ENCODE measurements at regions not wholly inside any gene's neighbourhood (a gene's known extent, or its start where the extent isn't known, plus 50 kb on each side); places are given as distances from the start of the nearest gene placed in this dataset.

DNA sequence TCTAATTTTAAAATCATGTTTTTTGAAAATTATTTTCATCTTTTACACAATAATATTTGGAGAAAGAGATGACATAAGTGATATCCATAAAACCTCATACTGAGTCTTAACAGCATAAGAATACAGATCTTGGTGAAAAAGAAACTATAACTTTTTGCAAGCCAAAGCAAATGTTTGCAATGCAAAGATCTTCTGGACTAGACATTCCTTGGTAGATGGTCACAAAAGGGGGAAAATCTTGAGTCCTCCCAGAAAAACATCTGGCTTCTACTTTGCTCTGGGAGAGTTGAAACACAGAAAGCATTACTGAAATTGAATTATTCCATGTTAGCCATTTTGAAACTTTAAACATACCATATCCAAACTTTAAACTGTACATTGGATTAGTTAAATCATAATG is 308.2 kb downstream of the ANXA1 start:
- DNase-seq (ENCODE audit: low read depth): no peak

DNA sequence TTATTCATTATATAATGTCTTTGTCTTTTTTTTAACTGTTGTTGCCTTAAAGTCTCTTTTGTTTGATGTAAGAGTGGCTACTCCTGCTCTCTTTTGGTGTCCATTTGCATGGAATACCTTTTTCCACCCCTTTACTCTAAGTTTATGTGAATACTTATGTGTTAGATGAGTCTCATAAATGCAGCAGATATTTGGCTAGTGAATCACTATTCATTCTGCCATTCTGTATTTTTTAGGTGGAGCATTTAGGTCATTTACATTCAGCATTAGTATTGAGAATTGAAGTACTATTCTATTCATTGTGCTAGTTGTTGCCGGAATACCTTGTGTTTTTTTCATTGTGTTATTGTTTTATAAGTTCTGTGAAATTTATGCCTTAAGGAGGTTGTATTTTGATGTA is 317.1 kb downstream of the ANXA1 start:
- DNase-seq (ENCODE audit: low read depth): no peak

DNA sequence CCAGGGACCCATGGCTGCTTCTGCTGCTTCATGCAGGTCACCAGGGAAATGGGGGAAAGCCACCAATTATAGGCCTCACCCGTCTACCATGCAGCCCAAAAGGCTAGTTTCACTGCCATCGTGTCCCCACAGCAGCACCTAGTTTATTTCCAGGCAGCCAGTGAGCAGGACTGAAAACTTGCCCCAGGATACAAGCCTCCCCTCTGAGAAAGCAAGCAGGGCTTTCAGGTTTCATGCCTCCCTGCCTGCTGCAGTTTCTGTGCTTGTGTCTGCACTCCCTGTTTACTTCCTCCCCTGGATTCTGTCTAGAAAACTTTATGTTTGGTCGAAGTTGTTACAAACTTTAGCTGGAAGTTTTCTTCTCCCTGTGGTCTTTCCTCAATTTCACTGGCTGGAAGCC is 319.1 kb downstream of the ANXA1 start:
- no peak for DNase-seq (ENCODE audit: low read depth)

DNA sequence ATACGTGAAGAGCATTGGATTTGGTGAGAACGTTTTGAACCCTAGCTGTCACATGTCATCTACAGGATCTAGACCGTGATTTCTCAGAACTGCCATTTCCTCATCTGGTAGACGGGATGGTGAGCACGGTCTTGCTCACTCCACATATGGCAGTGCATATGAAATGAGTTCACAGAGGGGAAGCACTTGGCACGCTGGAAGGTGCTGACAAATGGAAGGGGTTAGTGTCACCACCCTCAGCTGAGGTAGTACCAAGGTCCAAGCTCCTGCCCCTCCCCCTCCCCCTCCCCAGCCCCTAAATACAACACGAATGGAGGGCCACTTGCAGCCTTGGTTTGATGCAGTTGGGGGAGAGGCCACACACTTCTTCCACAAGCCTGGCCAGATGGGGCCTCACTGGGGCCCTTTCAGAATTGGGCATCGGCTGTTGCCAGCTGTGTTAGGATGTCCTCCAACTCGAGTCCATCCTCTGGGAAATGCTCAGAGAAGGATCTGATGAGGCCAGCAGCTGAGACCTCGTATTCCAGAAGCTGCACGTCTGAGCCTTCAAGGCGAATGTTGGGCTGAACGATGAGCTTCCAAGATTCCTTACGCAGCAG is 322.4 kb downstream of the ANXA1 start:
- DNase-seq (ENCODE audit: low read depth): no peak

DNA sequence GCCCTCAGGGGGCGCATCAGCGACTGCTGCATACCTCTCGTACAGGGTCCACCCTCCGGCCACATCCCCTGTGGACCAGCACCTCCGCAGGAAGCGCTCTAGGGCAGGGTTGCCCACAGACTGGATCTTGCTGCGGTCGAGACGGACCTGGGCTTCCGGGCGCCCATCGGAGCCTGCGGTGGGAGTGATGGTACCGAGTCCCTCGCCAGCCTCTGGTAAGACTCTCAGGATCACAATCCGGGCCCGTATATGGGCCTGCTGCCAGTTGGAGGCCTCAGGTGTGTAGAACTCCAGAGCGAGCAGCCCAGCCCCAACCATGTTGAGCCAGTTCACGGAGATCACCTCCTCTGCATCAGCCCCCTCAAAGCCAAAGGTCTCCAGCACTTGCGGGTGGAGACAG is 323.0 kb downstream of the ANXA1 start:
- no peak for DNase-seq (ENCODE audit: low read depth)

DNA sequence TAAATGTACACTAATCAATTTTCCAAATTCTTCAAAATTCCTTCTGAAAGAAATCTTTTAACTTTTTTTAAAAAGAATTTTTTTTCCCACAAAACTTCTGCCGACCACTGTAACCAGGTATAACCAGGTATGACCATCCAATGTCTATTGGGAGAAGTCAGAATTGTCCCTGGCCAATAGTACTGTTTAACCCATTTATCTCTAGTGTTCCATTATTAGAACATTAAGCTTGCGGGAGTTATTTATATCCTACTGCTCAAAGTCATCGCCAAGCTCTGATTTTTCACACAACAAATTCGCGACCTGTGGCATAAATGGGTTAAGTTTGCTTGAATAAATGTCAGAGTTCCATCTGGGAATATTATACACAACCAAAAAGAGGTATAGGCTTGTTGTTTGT is 343.2 kb downstream of the ANXA1 start:
- DNase-seq (ENCODE audit: low read depth): no peak

DNA sequence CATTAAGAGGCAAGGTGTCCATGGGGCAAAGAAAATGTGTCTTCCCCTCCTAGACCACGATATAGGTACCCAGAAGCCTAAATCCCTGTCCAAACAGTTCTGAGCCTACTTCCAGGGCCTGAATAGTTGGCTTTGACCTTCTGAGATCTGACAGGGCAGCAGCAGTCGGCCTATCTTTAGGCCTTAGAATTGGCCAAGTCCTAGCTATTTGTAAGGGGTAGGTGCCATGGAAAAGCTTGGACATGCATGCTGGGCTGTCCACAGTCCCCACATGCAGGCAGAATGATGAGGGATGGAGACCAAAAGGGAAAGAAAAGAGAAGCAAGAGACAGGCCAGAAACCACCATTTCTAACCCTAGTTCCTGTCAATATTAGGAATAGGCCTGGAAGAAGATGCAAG is 346.1 kb downstream of the ANXA1 start:
- DNase-seq (ENCODE audit: low read depth): no peak

DNA sequence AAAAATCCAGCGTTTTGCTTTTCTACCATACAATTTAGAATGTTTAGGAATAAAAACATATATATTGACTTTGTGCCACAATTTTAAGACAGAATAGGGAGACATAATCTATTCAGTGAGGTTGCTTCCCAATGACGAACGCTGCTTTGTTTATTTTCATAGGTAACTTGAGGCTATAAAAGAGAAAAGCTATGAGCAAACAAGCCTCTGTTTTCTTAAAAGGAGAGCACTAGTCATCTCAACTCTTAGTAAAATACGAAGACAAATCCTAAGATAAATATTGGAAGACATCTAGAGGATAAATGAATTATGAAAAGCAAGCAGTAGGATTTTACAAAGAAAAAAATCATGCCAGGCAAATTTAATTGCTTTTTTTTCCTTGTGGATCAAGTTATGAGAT is 363.6 kb downstream of the ANXA1 start:
- no peak for DNase-seq (ENCODE audit: low read depth)

DNA sequence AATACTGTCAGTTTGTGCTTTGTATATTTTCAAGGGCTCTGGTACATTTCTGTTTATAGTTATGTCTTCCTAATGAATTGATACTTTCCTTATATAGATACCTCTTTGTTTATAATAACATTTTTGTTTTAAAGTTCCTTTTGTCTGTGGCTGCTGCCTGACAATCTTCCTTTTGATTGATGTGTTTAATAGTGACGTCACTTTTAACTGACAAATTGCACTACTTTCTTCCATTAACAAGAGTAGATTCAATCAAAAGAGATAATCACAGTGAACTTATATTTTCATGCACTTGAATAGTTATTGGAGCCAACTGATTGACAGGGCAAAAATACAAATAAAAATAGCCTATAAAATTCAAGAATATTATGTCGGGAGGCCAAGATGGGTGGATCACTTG is 371.7 kb downstream of the ANXA1 start:
- DNase-seq (ENCODE audit: low read depth): no peak

DNA sequence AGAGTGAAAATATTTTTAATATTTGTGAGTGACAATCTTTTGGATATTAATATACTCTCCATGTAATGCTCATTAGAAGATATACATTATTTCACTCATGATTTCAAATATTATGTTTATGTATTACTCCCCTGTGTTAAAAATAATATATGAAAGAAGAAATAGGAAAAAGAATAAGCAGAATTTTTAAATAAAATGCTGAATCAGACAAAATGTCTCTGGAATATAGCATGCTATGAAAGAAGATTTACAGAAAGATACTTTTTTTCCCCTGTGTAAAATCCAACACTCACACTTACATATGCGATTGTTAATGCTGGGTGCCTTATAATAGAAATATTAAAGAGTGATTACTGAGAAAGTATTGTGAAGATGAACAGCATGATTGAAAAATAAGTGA is 373.7 kb downstream of the ANXA1 start:
- no peak for DNase-seq (ENCODE audit: low read depth)

DNA sequence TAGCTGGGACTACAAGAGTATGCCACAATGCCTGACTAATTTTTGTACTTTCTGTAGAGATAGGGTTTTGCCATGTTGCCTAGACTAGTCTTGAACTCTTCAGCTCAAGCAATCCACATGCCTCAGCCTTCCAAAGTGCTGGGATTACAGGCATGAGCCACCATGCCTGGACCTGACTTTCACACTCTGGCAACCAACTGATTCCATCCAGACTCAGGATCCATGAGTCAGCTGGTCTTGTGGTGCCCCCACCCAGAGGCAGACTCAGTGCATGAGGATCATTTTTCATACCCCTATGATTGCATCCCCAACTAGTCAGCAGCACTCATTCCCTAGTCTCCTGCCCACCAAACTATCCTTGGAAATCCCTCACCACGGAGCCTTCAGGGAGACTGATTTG is 375.9 kb downstream of the ANXA1 start:
- DNase-seq (ENCODE audit: low read depth): no peak

DNA sequence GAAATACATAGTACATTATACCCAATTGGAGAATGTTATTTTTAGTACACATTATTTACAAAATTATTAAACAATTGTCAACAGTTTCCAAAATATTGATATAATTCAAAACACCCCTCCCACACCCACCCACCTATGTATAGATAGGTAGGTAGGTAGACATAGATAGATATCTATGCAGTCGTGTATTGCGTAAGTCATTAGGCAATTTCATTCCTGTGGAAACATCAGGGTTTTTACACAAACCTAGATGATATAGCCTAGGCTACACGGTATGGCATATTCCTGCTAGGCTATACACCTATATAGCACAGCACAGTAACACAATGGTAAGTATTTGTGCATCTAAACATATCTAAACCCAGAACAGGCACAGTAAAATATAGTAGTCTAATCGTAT is 377.3 kb downstream of the ANXA1 start:
- no peak for DNase-seq (ENCODE audit: low read depth)

DNA sequence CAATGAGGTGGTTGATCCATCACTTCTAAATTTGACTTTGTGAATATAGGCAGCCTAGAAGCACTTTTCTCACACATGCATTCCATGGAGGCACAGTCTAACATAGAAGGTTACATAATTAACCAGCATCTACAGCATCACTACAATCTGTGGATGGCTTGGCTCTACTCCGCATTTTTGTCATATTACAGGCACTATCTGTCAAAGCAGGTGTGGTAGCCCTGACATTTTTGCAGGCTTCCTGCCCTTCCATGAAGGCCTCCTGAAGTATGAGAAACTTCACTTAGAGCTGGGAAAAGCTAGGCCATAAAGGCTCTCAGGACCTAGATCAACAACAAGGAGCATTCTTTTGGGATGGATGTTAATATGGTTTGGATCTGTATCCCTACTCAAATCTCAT is 378.0 kb downstream of the ANXA1 start:
- DNase-seq (ENCODE audit: low read depth): no peak

DNA sequence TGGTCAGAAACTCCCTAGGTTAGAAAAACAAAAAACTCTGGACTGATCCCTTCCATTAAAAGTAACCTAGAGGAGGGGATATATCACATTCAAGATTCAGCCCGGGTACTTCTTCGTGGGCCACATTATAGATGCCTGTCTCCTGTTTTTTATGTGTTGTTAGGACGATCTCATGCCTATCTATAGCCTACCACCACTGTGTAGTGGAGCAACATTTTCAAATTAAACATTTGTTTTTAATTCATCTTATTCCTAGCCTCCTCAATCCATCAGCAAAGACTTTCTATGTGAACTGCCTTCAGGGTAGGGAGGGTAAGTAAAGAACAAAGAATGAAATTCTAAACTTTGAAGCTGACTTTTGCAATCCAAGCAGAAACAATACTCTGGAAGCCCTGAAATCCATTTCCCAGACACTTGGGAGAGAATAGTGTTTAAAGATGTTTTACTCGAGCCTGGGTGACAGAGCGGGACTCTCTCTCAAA is 379.4 kb downstream of the ANXA1 start:
- DNase-seq (ENCODE audit: low read depth): no peak

DNA sequence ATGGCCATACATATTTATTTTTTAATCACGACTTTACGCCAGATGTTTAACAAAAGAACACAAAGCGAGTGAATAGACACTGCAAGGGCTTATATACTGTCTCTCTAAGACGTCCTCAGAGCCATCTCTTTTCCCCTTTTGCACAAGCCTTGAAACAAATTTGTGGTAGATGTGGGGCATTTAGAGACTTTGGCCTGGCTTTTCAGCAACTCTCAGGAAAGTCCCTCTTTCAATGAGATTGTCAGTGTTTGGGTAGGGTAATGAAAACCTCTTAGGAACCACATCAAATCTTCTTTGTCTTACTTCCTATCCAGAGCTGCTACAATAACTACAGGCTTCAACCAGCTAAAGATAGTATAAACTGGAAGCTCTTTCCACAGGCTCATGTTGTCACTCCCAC is 380.0 kb downstream of the ANXA1 start:
- DNase-seq (ENCODE audit: low read depth): no peak

DNA sequence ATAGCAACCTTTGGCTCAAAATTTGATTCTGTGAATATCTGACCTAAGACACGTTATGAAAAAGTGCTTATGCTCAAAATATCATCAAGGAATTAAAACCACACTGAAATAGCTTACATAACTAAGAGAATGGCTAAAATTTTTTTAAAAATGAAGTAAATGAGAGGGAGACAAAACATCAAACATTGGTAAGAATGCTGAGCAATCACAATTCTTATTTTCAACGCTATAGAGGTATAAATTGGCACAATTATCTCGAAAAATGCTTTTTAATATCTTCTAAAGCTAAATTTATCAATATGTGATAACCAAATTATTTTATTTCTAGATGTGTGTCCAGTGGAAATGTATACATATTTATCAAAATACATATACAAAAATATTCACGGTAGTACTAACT is 381.3 kb downstream of the ANXA1 start:
- DNase-seq (ENCODE audit: low read depth): no peak

DNA sequence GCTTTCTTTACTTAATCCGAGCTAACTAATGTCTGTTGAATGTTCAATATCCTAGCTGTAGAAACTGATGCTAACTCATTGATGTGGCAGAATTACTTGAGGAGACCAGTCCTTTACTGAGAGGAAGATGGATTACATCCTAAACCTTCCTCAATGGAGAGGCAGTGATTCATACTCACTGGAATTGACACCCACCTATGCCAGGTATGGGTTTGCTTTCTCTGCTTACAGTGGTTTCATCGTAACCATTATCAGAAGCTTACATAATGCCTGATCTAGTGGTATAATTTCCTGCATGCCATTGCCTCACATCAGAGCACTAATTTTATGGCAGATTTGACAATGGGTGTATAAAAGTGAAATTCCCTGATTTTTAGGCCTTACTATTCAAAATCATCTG is 384.7 kb downstream of the ANXA1 start:
- DNase-seq (ENCODE audit: low read depth): no peak

DNA sequence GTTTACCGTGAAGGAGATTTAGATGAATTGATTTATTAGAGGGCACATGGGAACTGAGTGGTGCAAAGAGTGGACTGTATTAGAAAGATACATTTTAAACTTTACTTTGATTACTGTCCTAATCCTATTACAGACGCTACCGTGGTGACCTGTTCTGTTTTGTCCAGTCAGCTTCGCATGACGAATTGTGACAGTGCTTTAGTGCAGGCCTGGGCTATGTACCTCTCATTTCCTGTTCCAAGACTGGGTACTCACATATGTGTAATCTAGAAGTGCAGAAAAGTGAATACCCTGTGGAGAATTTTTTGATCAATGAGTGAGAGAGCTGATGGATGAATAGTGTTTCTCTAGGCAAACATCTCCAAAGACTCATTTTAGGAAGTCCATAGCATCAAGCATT is 385.9 kb downstream of the ANXA1 start:
- DNase-seq (ENCODE audit: low read depth): no peak

DNA sequence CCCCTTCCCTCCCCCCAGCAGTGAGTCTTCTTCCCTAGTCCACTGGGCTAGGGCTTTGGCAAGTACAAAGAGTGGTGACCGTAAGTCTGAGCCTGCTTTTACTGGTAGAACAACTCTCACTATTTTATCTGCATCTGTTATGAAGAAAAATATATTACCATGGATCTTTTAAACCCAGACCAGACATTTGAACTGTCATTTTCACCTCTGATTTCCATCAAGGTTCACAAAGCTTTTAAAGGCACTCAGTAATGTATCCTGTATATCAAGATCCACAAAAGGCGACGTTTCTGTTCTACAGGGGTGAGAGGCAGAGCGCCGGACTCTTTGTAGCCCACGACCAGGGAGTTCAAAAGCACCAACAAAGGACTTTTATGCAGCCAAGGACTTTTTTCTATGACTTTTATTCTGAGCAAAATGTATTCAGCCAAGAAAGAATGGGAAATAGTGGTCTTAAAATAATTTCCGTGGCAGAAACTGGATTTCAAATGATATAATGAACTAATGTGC is 388.3 kb downstream of the ANXA1 start:
- DNase-seq (ENCODE audit: low read depth): no peak

DNA sequence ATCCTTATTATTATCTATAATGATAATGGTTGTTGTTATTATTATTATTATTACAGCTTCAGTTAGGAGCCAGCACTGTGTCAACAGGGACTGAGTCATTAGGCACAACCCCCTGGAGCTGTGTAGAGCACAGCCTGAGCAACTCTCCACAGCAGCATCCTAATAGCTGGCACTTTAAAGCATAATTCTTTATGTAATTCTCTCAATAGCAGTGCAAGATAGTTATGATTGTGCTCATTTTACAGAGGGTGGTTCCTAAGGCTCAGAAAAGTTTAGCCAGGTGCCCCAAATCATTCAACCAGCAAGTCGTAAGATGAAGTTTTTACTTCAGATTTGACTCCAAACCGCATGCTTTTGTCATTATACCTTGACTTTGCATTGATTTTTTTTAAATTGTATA is 390.3 kb downstream of the ANXA1 start:
- DNase-seq (ENCODE audit: low read depth): no peak

DNA sequence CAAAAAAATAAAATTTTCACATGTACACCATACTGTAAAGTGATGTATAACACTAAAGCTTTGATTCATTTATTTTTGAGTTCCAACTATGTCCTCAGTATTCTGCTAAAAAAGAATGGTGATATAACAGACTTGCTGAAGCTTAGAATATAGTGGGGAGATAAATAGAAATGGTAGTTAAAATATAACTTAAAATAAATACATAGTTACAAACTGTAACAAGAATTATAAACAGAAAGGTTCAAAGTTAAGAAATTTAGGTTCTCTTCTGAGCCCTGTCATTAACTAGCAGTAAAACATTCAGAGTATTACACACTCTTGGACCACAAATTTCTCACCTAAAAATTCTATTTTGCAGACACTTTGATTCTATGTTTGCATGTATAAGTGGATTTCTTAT is 392.1 kb downstream of the ANXA1 start:
- no peak for DNase-seq (ENCODE audit: low read depth)

DNA sequence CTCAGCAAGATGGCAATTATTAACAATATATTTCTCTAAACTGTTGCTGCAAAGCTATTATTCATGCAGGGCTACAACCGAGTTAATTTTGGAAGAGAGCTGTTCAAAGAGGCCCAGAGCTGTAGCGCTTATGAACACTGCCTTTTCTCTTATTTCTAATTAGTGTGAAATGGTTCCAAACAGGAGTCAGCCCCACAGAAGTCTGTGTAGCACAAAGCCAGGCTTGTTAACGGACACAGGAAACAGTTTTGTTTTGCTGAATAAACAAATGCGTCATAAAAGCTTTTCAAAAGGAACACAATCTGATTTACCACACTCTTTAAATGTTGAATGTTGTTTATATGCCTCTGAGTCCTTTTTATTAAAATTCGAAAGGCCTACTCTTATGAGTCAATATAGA is 396.5 kb downstream of the ANXA1 start:
- no peak for DNase-seq (ENCODE audit: low read depth)

DNA sequence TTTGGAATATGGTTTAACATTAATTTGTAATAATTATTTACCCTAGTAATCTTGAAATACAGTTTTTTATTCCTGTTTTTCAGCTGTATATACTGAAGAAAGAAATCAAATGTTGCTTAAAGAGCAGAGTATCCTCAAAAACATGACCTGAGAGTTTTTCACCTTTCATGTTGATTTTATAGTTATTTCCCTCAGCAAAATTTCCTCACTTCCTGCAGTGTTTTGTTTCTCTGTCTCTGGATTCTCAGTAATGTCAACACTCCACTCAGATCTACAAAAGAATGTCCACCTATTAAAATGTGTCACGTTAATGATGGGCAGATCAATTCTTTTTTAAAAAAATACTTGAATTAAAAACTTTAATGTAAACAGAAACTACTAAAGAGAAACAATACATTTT is 398.3 kb downstream of the ANXA1 start:
- no peak for DNase-seq (ENCODE audit: low read depth)

DNA sequence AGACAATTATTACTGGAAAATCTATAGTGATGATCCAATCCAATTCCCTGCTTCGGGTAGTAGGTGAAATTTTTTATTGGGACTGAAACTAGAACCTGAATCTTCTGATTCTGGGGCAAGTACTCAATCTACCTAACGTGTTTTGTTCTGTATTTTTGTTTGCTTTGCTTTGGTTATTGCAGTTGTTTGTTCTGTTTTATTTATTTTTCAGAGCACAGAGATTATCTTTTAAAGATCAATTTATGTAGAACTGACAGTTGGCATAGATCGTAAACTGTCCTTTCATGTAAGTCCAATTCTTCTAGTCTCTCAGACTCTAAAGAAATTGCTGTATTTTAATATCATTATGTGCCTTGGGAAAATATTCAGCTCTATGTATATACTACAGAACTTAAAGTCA is 401.6 kb downstream of the ANXA1 start:
- no peak for DNase-seq (ENCODE audit: low read depth)
